Fibroblast of skin of abdomen (primary cell): ENCODE measurements at regions not wholly inside any gene's neighbourhood (a gene's known extent, or its start where the extent isn't known, plus 50 kb on each side); places are given as distances from the start of the nearest gene placed in this dataset.
"Not testable (repeated sequence)": the region's sequence is repeated elsewhere in the genome, so short reads cannot be mapped to it uniquely, and the experiment has no call there.

ENCODE experiments used
- DNase-seq: peaks from one replicate; pipeline ENCODE4 v3.0.0-alpha.2; 2013

GRCh38 chr5:30469691-30470090, 723.8 kb upstream of the CDH6 start:
- no peak for DNase-seq

- DNase-seq, result no peak
Measured at GRCh38 chr5:30458681-30459080, 734.8 kb upstream of the CDH6 start.

- DNase-seq, result not testable (repeated sequence)
Measured at GRCh38 chr5:30455484-30455883, 738.0 kb upstream of the CDH6 start.

GRCh38 chr5:30453168-30453567, 740.3 kb upstream of the CDH6 start:
- no peak for DNase-seq

- no peak for DNase-seq
Measured at GRCh38 chr5:30450153-30450552, 743.3 kb upstream of the CDH6 start.

DNA sequence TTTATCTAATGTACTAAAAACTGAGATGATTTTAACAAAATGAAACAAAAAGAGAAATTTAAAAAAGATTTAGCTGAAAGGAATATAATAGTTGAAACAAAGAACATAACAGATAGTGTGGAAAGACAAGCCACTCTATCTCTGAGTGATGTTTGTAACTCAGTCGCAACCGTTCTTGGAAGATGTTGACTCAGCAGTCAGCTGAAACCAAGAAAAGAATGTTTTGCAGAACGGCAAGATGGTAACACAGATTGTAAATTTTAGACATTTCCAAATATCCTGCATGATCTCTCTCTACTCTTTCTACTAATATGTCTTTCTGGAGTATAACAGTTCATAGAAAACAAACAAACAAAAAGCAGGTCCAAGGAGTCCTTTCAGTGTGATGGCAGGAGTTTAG, 746.1 kb upstream of the CDH6 start:
- no peak for DNase-seq

- no peak for DNase-seq
Measured at GRCh38 chr5:30446456-30446855, 747.0 kb upstream of the CDH6 start.

DNA sequence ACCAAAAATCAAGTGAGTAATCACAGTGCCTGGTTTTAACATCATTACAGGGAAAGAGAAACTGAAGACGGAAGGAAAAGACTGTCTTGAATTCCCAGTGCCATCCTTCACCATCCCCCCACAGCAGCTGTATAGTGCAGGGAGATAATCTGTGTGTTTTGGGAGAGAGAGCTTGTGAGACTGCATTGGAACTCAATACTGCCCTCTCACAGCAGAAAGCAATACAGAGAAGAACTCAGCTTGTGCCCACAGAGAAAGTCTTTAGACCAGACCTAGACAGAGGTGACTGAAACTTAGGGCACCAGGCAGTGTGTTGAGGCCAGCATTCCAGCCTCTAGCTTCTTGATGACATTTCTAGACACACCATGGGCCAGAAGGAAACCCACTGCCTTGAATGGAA, 754.7 kb upstream of the CDH6 start:
- DNase-seq, result no peak

- no peak for DNase-seq
Measured at GRCh38 chr5:30436691-30437090, 756.8 kb upstream of the CDH6 start.

DNA sequence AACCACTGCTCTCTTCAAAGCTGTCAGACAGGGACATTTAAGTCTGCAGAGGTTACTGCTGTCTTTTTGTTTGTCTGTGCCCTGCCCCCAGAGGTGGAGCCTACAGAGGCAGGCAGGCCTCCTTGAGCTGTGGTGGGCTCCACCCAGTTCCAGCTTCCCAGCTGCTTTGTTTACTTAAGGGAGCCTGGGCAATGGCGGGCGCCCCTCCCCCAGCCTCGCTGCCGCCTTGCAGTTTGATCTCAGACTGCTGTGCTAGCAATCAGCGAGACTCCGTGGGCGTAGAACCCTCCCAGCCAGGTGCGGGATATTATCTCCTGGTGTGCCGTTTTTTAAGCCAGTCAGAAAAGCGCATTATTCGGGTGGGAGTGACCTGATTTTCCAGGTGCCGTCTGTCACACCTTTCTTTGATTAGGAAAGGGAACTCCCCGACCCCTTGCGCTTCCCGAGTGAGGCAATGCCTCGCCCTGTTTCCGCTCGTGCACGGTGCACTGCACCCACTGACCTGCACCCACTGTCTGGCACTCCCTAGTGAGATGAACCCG, 764.5 kb upstream of the CDH6 start:
- DNase-seq, result not testable (repeated sequence)

- no peak for DNase-seq
Measured at GRCh38 chr5:30414078-30414477, 779.4 kb upstream of the CDH6 start.

GRCh38 chr5:30413540-30413939, 779.9 kb upstream of the CDH6 start:
- no peak for DNase-seq

GRCh38 chr5:30405821-30406220, 787.7 kb upstream of the CDH6 start:
- no peak for DNase-seq

DNA sequence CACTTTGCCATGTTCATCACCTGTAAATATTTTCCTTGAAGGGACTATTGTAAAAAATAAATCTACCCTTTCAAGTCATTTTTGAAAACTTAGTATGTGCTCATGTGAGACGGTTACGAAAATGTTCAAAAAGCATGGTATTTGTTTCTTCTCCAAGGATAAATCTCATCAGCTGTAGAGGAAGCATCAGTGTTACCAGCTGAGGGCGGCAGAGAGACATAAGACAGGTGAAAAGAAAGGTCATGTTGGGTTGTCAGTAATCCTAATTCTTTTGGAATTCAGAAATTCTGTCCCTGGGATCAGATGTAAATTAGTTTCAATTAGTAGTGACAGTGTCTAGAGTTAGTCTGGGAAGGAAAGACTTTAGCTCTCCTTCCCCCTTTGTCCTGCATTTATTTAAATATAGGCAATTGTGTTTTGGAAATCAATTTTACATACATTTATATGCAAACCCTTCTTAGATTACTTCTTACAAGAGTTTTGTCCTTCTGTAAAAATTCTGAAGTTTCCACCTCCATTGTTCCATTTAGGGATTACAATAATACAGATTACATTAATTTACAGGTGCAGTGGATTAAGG, 791.9 kb upstream of the CDH6 start:
- DNase-seq, result peak; percentile 8

DNA sequence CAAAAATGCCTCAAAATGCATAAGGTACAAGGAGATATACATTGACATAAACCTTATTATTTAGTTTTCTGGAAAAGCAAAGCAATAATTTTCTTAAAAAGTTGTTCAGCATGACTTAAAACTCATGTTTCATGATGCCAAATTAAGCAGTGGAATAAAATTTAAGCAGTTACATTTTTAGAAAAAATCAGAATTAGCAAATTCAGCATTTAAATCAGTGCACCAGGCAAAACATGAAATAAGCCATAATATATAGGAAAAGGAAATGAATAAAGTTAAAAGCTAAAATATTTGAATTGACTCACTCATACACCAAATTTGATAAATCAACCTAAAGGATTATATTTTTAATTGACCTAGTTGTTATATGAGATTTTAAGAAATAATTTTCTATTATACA, 795.1 kb upstream of the CDH6 start:
- DNase-seq, result no peak

- DNase-seq, result no peak
Measured at GRCh38 chr5:30392897-30393296, 800.6 kb upstream of the CDH6 start.

DNA sequence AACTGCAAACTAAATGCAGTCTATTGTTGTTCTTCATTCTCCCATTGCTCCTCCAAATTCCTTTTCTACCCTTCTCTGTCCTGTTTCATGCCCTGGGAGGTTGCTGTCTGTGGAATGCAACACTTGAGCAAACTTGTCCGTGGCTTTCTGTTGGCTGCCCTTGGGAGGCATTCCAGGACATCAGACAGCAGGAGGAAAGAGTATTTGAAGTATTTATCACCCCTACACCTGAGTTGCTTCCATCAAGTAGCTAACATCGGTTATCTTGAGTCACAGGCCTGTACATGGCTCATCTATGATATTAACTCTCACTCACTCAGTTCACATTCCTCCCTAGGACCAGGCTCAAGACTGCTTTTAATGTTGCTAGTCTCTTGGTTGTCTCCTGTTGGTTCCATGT, 803.4 kb upstream of the CDH6 start:
- DNase-seq, result no peak

DNA sequence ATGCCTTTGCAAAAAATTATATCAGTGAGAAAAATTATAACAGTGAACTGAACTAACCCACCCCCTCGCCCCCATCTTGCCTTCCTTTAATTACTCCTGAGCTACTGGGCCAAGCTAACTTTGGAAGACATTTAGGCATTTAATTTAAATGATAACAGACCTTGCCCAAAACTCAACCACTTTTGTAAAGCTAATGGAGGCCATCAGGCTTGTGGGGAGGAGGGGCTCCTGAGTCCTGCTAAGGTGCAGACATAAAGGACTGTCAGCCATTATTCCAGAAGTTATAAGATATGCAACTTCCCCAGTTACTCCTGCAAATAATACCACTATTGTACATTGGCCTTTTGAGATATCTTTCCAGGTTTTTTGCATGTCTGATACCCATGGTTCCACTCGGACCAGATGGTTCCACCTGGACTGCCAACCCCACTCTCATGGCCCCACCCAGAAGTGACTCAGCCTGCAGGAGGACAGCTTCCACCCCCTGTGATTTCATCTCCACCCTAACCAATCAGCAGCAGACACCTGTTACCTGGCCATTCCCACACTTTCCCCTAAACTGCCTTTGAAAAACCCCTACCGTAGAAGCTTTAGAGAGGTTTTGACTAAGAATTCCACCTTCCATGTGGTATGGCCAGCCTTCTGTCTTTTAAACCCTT, 805.4 kb upstream of the CDH6 start:
- DNase-seq, result no peak

GRCh38 chr5:30385754-30386153, 807.7 kb upstream of the CDH6 start:
- no peak for DNase-seq

DNA sequence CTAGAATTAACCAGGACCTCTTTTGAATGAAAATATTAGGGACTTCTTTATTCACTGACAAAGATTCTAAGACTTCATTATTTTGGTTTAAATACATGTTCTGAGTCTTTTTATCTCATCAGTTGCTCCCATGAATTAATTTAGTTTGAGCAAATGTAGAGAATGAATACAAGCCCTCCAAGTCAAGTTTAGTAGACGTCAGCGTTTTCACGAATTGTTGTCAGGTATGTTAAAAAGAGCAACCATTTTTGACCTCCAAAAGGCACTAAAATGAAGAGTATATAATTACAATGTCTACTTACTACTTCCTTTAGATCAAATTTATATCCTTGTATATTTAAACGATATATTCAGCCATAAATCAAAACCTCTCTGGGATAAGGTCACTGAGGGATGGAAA, 809.3 kb upstream of the CDH6 start:
- DNase-seq, result no peak

DNA sequence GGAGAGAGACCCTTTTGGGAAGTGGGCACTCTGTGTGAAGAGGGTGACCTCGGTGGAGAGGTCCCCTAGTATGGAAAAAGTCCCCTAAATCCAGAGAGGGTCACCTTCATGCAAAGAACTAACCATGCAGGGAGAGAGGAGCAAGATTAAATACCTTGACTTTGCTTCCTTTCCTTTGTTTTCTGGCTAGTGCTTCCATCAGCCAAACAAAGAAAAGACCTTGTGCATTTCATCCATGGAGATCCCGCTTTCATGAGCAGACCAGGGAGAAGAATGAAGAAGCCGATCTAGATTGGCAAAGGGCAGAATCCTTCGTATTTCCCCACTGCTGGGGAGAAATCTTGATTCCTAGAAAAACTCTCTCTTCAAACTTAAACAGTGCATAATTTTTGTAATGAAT, 813.3 kb upstream of the CDH6 start:
- DNase-seq, result no peak

- DNase-seq, result no peak
Measured at GRCh38 chr5:30376848-30377247, 816.6 kb upstream of the CDH6 start.

GRCh38 chr5:30368064-30368463, 825.4 kb upstream of the CDH6 start:
- no peak for DNase-seq

GRCh38 chr5:30365031-30365430, 828.5 kb upstream of the CDH6 start:
- not testable (repeated sequence) for DNase-seq

- no peak for DNase-seq
Measured at GRCh38 chr5:30357371-30357770, 836.1 kb upstream of the CDH6 start.
